Fibroblast of the aortic adventitia (primary cell): ENCODE measurements at regions not wholly inside any gene's neighbourhood (a gene's known extent, or its start where the extent isn't known, plus 50 kb on each side); places are given as distances from the start of the nearest gene placed in this dataset.

ENCODE experiments used
- DNase-seq: peaks from one replicate; pipeline ENCODE4 v3.0.0-alpha.2; 2010; ENCODE audit warnings: low read depth
- H3K4me3 ChIP-seq: 2 replicates; pipeline ENCODE4 v1.5.1; 2011; ENCODE audit warnings: low read depth, mild to moderate bottlenecking, control low read depth, low read length, moderate library complexity
- TF ChIP-seq, protein P1 (sequence below): IDR thresholded peaks from 2 replicates; pipeline ENCODE4 v1.5.1; 2011; ENCODE audit warnings: mild to moderate bottlenecking, low read length, control low read depth, inconsistent platforms; ENCODE audit not compliant: insufficient read depth

DNA sequence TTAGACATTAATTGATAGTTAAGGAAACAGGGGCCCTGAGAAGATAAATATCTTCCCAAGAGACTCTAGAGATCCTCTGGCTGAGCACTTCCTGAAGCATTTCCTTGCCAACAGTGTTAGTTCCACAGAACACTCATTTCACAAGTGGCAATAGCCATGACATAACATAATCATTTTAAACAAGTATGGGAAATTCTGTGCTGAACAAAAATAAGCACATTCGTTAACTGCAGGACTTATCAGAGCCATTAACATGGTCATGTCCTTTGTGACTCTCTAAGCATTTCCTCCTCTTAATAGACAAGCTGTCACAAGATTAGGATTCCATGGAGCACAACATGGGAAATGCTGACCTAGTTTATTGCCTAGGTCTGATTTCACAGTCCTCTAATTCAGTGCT is 184.9 kb downstream of the SNX18 start:
- TF ChIP-seq, protein P1, sequence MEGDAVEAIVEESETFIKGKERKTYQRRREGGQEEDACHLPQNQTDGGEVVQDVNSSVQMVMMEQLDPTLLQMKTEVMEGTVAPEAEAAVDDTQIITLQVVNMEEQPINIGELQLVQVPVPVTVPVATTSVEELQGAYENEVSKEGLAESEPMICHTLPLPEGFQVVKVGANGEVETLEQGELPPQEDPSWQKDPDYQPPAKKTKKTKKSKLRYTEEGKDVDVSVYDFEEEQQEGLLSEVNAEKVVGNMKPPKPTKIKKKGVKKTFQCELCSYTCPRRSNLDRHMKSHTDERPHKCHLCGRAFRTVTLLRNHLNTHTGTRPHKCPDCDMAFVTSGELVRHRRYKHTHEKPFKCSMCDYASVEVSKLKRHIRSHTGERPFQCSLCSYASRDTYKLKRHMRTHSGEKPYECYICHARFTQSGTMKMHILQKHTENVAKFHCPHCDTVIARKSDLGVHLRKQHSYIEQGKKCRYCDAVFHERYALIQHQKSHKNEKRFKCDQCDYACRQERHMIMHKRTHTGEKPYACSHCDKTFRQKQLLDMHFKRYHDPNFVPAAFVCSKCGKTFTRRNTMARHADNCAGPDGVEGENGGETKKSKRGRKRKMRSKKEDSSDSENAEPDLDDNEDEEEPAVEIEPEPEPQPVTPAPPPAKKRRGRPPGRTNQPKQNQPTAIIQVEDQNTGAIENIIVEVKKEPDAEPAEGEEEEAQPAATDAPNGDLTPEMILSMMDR: no peak
- H3K4me3 ChIP-seq: no peak overlapping the region
- DNase-seq: no peak

DNA sequence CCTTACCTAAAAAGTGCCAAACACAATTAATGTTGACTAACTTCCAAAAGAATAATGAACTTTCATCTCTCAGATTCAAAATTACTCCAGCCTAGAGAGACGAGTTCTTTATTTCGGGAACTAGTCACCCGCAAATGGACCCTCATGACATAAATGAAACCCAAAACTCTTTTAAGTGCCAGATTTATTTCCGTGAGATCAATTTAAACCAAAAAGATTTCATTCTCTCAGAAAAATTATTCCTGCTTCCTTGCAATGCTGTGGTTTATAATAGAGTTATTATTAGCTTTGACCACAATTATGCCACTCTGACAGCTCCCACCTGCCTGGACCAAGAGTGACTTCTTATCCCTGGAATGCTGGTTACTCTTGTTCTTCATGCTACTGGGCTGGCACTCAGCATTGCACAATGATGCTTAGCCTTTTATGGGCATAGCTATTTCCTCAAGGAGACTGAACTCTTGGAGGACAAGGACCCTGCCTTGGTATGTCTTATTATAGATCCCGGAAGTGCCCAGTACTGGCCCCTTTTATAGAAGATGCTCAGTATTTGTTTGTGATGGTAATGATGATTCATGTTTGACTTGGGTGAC is 183.5 kb downstream of the SNX18 start:
- no peak overlapping the region for H3K4me3 ChIP-seq
- TF ChIP-seq, protein P1: no peak
- DNase-seq: peak; percentile 95

DNA sequence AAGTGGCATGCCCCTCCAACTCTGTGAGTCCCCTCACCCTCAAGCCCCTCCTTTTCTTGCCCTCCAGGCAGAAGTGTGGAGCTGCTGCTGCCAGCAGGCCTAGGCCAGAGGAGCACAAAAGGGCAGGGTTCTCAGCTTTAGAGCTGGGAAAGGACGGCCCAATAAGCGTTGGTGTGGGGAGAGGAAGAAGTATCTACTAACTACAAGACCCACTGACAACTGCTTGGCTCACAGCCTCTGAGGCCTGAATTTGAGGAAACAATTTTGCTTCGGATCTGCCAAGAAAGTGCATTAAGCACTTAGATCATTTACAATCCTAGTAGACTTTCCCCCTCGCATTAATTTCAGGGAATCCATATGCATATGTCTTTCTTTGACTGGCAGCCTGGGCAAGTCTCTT is 179.4 kb downstream of the SNX18 start:
- DNase-seq: peak; percentile 43
- TF ChIP-seq, protein P1: no peak
- H3K4me3 ChIP-seq: no peak overlapping the region

DNA sequence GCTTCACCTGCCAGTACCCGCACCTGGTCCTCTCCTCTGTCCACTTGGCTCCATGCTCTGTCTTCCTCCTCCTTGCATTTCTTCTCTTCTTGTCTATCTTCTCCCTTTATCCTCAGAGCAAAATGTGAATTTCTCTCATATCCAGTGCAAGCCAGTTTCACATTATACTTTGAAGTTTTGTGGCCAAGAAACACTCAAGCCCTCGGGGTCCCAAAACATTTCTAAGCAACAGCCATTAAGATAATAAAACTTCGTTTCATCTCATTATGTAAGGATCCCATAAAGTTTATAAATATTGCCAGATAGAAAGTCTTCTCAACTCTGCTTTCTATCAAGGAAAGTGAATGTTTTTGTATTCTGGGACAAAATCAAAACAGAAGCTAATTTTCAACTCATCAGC is 178.8 kb downstream of the SNX18 start:
- H3K4me3 ChIP-seq: no peak overlapping the region
- TF ChIP-seq, protein P1: no peak
- DNase-seq: no peak

DNA sequence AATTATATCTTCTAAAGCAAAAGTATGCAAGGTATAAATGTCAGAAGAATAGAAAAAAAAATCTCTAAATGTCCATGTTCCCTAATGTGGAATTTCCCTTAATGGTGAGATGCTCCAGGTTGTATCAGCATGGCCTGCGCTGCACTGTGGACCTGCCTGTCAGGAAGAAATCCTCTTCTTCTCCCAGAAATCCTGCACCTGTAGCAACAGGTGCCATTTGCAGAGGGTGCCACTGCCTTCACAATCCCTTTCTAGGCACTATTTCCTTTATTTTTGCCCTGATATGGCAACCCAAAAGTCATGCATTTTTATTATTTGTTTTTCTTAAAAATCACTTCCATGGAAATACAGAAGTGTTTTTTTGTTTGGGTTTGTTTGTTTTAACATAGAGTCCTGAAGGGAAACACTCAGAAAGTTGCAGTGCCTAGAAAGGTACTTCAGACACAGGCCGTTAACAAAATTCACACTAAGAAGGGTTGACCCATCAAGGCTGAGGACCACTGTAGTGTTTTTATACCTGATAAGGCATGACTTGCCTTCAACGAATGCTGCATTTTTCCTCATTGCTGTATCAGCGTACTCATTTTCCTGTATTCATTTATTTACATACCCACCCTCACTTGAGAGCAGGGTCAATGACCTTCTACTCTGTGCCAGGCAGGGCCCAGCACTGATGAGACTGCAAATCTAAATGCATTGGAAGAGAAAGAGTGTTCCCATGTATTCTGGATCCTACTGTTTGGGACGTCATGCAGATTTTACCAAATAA is 177.8 kb downstream of the SNX18 start:
- H3K4me3 ChIP-seq: no peak overlapping the region
- TF ChIP-seq, protein P1: no peak
- no peak for DNase-seq

DNA sequence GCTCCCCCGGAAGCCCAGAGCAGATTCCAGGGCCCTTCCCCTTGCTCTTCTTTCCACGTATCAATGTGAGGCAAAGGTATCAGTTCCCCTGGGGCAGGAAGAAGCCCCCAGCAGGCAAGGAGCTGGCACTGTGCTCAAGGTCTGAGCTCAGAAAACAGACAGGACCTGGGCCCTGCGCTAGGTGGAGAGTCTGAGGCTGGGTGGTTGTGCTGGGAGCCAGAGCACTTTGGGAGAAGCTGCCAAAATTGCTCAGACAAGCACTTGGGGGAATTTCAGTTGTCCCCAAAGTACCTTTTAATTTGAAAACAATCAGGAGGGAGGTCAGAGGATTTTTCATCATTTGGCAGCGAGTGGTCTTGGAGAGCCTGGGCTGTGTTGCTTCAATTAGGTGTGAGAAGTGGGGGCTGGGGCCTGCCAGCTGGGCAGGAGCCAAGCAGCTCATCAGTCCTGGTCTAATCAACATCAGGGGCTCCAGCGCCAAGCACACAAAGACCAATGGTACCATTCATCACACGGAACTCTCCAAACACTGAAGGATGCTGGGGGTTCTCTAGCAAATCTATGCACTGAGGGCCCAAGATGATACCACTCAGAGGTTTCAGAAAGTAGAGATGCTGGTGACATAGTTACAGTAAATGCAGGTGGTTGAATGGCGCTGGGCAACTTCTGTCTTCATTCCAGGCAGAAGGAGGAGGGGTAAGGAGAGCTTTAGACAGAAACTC is 176.5 kb downstream of the SNX18 start:
- TF ChIP-seq, protein P1: no peak
- no peak for DNase-seq
- H3K4me3 ChIP-seq: no peak overlapping the region
